ENCODE measurements at regions not wholly inside any gene's neighbourhood (a gene's known extent, or its start where the extent isn't known, plus 50 kb on each side); places are given as distances from the start of the nearest gene placed in this dataset.

DNA sequence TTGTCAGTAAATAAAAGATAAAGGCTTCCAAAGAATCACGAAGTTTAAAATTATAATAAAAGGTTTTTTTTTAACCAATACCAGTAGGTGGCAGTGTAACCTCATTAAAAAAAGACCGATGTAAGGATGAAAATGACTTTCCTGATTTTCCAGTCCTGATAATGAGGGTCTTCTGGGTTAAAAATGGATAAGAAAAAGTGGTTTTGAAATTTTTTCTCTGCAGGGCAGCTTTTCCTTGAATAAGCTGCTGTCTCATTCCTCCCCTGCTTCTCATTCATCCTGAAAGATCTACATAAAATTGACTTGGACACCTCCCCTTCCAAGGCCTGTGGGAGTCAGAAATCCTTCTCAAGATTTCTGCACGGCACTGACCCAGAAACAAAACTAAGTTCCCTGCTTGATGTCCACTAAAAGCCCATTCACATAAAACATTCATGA is 58.9 kb upstream of the FBXO33 start (continued):
- TF ChIP-seq ZNF816 (CRISPR knock-in tag; IDR thresholded peaks at IDR 0.05; ENCODE audit: borderline replicate concordance) (no peak), HNRNPH1 (optimal IDR thresholded peaks at IDR 0.05; ENCODE audit: low read depth, low read length) (no peak), GRHL1 (CRISPR knock-in tag; conservative IDR thresholded peaks at IDR 0.05) (no peak)
- TF ChIP-seq, protein P1, sequence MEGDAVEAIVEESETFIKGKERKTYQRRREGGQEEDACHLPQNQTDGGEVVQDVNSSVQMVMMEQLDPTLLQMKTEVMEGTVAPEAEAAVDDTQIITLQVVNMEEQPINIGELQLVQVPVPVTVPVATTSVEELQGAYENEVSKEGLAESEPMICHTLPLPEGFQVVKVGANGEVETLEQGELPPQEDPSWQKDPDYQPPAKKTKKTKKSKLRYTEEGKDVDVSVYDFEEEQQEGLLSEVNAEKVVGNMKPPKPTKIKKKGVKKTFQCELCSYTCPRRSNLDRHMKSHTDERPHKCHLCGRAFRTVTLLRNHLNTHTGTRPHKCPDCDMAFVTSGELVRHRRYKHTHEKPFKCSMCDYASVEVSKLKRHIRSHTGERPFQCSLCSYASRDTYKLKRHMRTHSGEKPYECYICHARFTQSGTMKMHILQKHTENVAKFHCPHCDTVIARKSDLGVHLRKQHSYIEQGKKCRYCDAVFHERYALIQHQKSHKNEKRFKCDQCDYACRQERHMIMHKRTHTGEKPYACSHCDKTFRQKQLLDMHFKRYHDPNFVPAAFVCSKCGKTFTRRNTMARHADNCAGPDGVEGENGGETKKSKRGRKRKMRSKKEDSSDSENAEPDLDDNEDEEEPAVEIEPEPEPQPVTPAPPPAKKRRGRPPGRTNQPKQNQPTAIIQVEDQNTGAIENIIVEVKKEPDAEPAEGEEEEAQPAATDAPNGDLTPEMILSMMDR (CRISPR knock-in tag; IDR thresholded peaks at IDR 0.05) = peak; percentile 62

GRCh38 chr14:39488600-39488999 is 56.4 kb upstream of the FBXO33 start:
- POLR2A ChIA-PET = no interaction called here
- no peak for DNase-seq (ENCODE audit: low spot score)
- Histone ChIP-seq H3K79me2 (ENCODE audit: insufficient read depth, low read length) (no peaks in the 10 kb centered on the region), H2AFZ (ENCODE audit: low read length) (no peak overlapping the region), H3K9ac (ENCODE audit: insufficient read depth, low read depth, low read length) (no peak overlapping the region), H3K27me3 (ENCODE audit: control insufficient read depth in 1 of 2, insufficient read depth in 2 of 2, low read length in 2 of 2) (0 out of 5 replicates have a peak, but pooled peaks cover 0 to 2% of the 10 kb centered on the region in 2 experiments), H3K9me3 (ENCODE audit: low read length) (no peaks in the 10 kb centered on the region), H3K4me2 (ENCODE audit: low read depth, low read length) (no peak overlapping the region), H4K20me1 (ENCODE audit: insufficient read depth, low read length) (no peaks in the 10 kb centered on the region), H3K36me3 (replicated peaks in 1 of 2; ENCODE audit: control insufficient read depth in 1 of 2, insufficient read depth in 2 of 2, low read length in 2 of 2) (no peaks in the 10 kb centered on the region), H3K4me3 (replicated peaks in 1 of 3; ENCODE audit: insufficient read depth in 1 of 3, low read depth in 2 of 3, low read length in 3 of 3) (no peak overlapping the region), H3K27ac (ENCODE audit: extremely low read length, insufficient read depth, low read length) (no peak overlapping the region), H3K4me1 (ENCODE audit: insufficient read depth, low read length) (no peaks in the 10 kb centered on the region)
- no peak for FAIRE-seq
- CTCF ChIA-PET (ENCODE audit: low intra/inter-chr PET ratio, low total read pairs) = no interaction called here
- in situ Hi-C loops (cut with HindIII; ENCODE audit: extremely low pct_ligation_motif_present, low pct_unique_long_range_greater_than_20kb) = no loop called here
- ATAC-seq = peak; percentile 27; the same call in 2 of the 3 replicates
- BruUV-seq (replicated peaks) = no TSS peak
- intact Hi-C loops (cut with micrococcal nuclease; ENCODE audit: unreplicated experiment) = no loop called here
- TF ChIP-seq RFX1 (IDR thresholded peaks at IDR 0.05) (peak; percentile 42; the same call in 1 of the 2 replicates), NCOR1 (IDR thresholded peaks at IDR 0.05; ENCODE audit: borderline replicate concordance, low read length) (no peak)
- 0% methylated on average over 1 of the region's 1 CpG for WGBS (ENCODE audit: low lambda C conversion rate)

Measured in HepG2 (cell line).